GM12872 (cell line): ENCODE measurements at regions not wholly inside any gene's neighbourhood (a gene's known extent, or its start where the extent isn't known, plus 50 kb on each side); places are given as distances from the start of the nearest gene placed in this dataset.

Experiments
- TF ChIP-seq, protein P1 (sequence below): IDR thresholded peaks from 3 replicates; pipeline ENCODE4 v1.5.1; 2011; ENCODE audit warnings: low read depth, mild to moderate bottlenecking, low read length, moderate library complexity; ENCODE audit not compliant: insufficient read depth

DNA sequence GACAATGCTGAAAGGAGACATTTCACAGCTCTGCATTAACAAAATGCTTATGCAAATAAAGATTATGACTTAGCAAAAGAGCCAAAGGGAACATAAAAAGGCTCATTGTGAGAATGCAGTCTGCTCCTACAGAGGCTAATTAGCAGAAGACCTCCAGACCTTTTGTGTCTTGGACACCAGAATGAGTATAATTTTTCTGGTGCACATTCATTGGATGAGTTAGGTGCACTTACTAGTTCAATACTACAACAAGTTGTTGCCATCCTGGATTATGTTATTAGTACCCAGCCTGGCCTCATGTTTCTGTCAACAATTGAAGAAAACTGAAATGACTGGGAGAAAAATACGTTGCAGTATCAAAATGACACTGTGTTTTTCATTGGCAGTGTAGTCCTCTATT is 613.2 kb upstream of the CHORDC1 start:
- TF ChIP-seq, protein P1, sequence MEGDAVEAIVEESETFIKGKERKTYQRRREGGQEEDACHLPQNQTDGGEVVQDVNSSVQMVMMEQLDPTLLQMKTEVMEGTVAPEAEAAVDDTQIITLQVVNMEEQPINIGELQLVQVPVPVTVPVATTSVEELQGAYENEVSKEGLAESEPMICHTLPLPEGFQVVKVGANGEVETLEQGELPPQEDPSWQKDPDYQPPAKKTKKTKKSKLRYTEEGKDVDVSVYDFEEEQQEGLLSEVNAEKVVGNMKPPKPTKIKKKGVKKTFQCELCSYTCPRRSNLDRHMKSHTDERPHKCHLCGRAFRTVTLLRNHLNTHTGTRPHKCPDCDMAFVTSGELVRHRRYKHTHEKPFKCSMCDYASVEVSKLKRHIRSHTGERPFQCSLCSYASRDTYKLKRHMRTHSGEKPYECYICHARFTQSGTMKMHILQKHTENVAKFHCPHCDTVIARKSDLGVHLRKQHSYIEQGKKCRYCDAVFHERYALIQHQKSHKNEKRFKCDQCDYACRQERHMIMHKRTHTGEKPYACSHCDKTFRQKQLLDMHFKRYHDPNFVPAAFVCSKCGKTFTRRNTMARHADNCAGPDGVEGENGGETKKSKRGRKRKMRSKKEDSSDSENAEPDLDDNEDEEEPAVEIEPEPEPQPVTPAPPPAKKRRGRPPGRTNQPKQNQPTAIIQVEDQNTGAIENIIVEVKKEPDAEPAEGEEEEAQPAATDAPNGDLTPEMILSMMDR = no peak

DNA sequence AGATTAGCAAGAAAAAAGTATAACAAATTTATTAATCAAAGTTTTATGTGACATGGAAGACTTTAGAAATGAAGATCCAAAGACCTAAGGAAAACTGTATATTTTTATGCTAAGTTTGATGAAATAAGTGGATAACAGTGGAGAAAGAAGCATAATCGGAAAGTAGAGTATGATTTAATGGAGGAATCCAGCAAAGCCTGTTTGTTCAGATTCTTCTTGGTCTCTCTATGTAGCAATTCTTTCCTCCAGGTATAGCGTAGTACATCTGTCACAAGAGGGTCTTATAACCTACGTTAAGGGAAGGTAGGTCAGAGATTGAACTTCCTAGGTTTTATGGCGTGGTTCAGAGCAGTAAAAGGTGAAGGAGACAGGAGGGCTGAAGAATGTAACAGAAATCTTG is 600.6 kb upstream of the CHORDC1 start:
- TF ChIP-seq, protein P1 = no peak

DNA sequence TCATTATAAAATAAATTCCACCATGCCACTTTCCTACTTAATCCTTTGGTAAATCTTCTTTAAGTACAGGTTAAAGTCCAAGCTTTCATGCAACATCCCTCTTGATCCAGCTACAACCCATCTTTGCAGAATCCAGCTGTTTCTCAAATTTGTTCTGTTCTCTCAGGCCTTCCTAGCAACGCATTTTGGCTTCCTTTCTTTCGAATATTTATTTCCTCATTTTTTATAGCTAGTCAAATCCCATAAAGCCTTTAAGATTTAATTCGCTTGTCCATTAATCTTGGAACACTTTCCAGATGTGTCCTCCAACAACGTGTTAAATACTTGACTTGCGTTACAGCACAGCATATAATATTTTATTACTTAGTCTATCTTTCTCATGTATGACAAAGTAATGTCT is 600.1 kb upstream of the CHORDC1 start:
- TF ChIP-seq, protein P1 = no peak

DNA sequence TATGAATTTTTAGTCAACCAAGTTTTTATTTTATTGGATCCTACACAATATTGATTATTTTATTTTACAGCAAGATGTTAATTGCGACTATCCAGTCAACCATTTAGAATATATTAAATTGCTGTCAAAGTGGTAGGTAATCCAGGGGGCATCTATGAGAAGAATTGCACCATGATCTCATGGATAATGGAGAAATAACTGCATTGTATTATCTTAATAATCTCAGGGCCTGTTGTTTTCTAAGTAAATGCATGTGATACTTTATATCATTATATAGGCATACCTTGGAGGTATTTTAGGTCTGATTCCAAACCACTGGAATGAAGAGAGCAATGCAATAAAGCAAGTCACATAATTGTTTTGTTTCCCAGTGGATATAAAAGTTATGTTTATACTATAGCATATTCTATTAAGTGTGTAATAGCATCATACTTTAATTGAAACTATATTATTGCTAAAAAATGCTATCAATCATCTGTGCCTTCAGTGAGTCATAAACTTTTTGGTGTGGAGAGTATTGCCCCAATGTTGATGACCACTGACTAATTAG is 595.4 kb upstream of the CHORDC1 start:
- TF ChIP-seq, protein P1 = no peak

DNA sequence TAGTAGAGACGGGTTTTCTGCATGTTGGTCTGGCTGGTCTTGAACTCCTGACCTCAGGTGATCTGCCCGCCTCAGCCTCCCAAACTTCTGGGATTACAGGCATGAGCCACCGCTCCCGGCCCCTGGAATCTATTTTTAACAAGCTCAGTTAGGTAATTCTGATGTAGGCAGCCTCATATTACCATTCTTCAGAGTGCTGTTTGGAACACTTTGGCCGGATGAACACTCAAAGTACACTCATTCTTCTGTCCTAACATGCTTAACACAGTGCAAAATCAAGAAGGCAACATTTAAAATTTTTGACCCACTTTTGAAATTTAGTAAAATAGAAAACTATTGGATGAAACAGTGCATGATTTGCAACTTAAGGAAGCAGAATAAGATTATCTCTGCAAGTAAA is 586.7 kb upstream of the CHORDC1 start:
- TF ChIP-seq, protein P1 = no peak

DNA sequence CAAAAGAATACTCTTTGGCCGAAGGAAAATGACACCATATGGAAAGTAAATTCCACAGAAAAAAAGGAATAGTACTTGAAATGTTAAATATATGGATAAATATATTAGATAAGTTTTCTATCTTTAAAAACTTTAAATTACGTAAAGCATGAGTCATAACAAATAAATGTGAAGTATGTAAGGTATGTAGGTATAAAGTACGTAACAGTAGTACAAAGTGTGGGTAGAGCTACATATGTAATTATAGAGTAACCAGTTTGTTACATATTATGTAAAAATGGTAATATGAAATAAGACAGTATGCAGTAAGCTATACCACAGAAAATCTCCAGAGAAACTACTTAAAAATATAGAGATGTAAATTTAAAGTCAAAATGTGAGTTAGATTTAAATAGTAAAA is 582.3 kb upstream of the CHORDC1 start:
- TF ChIP-seq, protein P1 = no peak

DNA sequence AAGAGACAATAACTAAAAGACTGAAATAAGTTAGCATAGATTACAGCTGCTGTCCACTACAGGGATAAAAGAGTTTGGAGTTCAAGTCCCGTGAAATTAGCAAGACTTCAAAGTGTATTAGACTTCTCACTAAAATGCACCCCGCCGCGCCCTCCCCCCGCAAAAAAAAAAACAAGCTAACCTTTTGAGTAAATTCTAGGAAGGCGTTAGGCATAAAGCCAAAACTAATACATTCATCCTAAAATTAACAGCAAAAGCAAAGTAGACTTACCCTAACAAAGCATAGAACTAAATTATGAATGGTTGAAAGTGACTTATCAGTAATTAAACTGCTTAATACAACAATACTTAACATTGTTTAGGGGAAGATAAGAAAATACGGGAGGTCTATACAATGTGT is 581.0 kb upstream of the CHORDC1 start:
- TF ChIP-seq, protein P1 = no peak
